ENCODE measurements at regions not wholly inside any gene's neighbourhood (a gene's known extent, or its start where the extent isn't known, plus 50 kb on each side); places are given as distances from the start of the nearest gene placed in this dataset.

- TF ChIP-seq CTCF (IDR thresholded peaks at IDR 0.05) (no peak), POLR2A (IDR thresholded peaks at IDR 0.05) (no peak)
Measured at GRCh38 chr4:103907414-103907813, 187.6 kb upstream of the TACR3 start.
